HEK293 (cell line): ENCODE measurements at regions not wholly inside any gene's neighbourhood (a gene's known extent, or its start where the extent isn't known, plus 50 kb on each side); places are given as distances from the start of the nearest gene placed in this dataset.

Experiments
- CTCF ChIA-PET: fragments of 350-600 bp; formaldehyde crosslinking; extraction: SDS; loops from one replicate; lab custom pipeline; 2021; ENCODE audit warnings: antibody characterized with exemption; lab: Yijun Ruan, JAX
- POLR2A ChIA-PET: fragments of 300-600 bp; formaldehyde crosslinking; extraction: SDS; loops from one replicate; lab custom pipeline; 2020; ENCODE audit warnings: antibody characterized with exemption, inconsistent platforms; lab: Yijun Ruan, JAX
- H3K27ac ChIP-seq: fragments of 200-500 bp; sonication (Bioruptor generic); 2 replicates; pipeline ENCODE4 v1.5.1; 2014; ENCODE audit warnings: low read depth, low read length, control low read depth, inconsistent platforms; ENCODE audit errors: extremely low read depth
- H3K36me3 ChIP-seq, 2 experiments: fragments of 200-500 bp in 1 of 2; sonication (Bioruptor generic) in 1 of 2; 1 replicate in 1 of 2; 2 replicates in 1 of 2; pipeline ENCODE4 v1.5.1; 2014 to 2017; ENCODE audit warnings: inconsistent platforms in 2 of 2, low read length in 2 of 2; ENCODE audit not compliant: control insufficient read depth in 2 of 2, insufficient read depth in 1 of 2
- H3K4me1 ChIP-seq: fragments of 200-500 bp; sonication (Bioruptor generic); 2 replicates; pipeline ENCODE4 v1.5.1; 2014; ENCODE audit warnings: mild to moderate bottlenecking, low read length, inconsistent platforms; ENCODE audit not compliant: control insufficient read depth, insufficient read depth
- H3K4me3 ChIP-seq: 2 replicates; pipeline ENCODE4 v1.5.1; 2011; ENCODE audit warnings: low read depth, mild to moderate bottlenecking, control low read depth, low read length, moderate library complexity
- H3K9me3 ChIP-seq: fragments of 200-500 bp; sonication (Bioruptor generic); 2 replicates; pipeline ENCODE4 v1.5.1; 2014; ENCODE audit warnings: low read depth, low read length, inconsistent platforms; ENCODE audit not compliant: control insufficient read depth, insufficient read depth
- HIC1 ChIP-seq: fragments of 450-650 bp; formaldehyde crosslinking; IDR thresholded peaks from 2 replicates; pipeline ENCODE4 v1.5.1; 2016; ENCODE audit warnings: missing biosample characterization, missing genetic modification characterization
- INSM2 ChIP-seq: fragments of 450-650 bp; formaldehyde crosslinking; IDR thresholded peaks from 2 replicates; pipeline ENCODE4 v1.5.1; 2016; ENCODE audit warnings: missing biosample characterization, missing genetic modification characterization
- KLF9 ChIP-seq: fragments of 450-650 bp; formaldehyde crosslinking; IDR thresholded peaks from 2 replicates; pipeline ENCODE4 v1.5.1; 2016; ENCODE audit warnings: missing biosample characterization, missing genetic modification characterization, low read depth
- MYNN ChIP-seq: fragments of 450-650 bp; formaldehyde crosslinking; IDR thresholded peaks from 2 replicates; pipeline ENCODE4 v1.5.1; 2016; ENCODE audit warnings: missing biosample characterization, missing genetic modification characterization, borderline replicate concordance
- PBX3 ChIP-seq: sonication (generic); formaldehyde crosslinking; IDR thresholded peaks from 2 replicates; pipeline ENCODE4 v1.8.1; 2022; ENCODE audit warnings: mild to moderate bottlenecking, moderate library complexity, missing genetic modification reagents
- SCRT2 ChIP-seq: fragments of 450-650 bp; formaldehyde crosslinking; IDR thresholded peaks from 2 replicates; pipeline ENCODE4 v1.5.1; 2016; ENCODE audit warnings: missing biosample characterization, missing genetic modification characterization
- ZEB2 ChIP-seq: fragments of 450-650 bp; formaldehyde crosslinking; IDR thresholded peaks from 2 replicates; pipeline ENCODE4 v1.5.1; 2016; ENCODE audit warnings: missing biosample characterization, missing genetic modification characterization
- ZFP3 ChIP-seq: fragments of 450-650 bp; formaldehyde crosslinking; IDR thresholded peaks from 2 replicates; pipeline ENCODE4 v1.5.1; 2016; ENCODE audit warnings: low read depth, missing biosample characterization, missing genetic modification characterization
- ZFP41 ChIP-seq: fragments of 450-650 bp; formaldehyde crosslinking; IDR thresholded peaks from 2 replicates; pipeline ENCODE4 v1.5.1; 2016; ENCODE audit warnings: missing biosample characterization, missing genetic modification characterization, borderline replicate concordance
- ZNF221 ChIP-seq: fragments of 450-650 bp; formaldehyde crosslinking; IDR thresholded peaks from 2 replicates; pipeline ENCODE4 v1.5.1; 2017; ENCODE audit warnings: missing biosample characterization, missing genetic modification characterization, borderline replicate concordance
- ZNF239 ChIP-seq: fragments of 450-650 bp; formaldehyde crosslinking; IDR thresholded peaks from 2 replicates; pipeline ENCODE4 v1.5.1; 2016; ENCODE audit warnings: missing biosample characterization, missing genetic modification characterization
- ZNF266 ChIP-seq: fragments of 450-650 bp; formaldehyde crosslinking; IDR thresholded peaks from 2 replicates; pipeline ENCODE4 v1.5.1; 2016; ENCODE audit warnings: missing biosample characterization, missing genetic modification characterization, low read depth
- ZNF404 ChIP-seq: fragments of 450-650 bp; formaldehyde crosslinking; IDR thresholded peaks from 2 replicates; pipeline ENCODE4 v1.5.1; 2017; ENCODE audit warnings: missing biosample characterization, missing genetic modification characterization
- ZNF426 ChIP-seq: fragments of 450-650 bp; formaldehyde crosslinking; IDR thresholded peaks from 2 replicates; pipeline ENCODE4 v1.5.1; 2017; ENCODE audit warnings: missing biosample characterization, missing genetic modification characterization, mild to moderate bottlenecking, inconsistent platforms, moderate library complexity
- ZNF501 ChIP-seq: fragments of 450-650 bp; formaldehyde crosslinking; IDR thresholded peaks from 2 replicates; pipeline ENCODE4 v1.5.1; 2016; ENCODE audit warnings: missing biosample characterization, missing genetic modification characterization
- ZNF510 ChIP-seq: fragments of 450-650 bp; formaldehyde crosslinking; IDR thresholded peaks from 2 replicates; pipeline ENCODE4 v1.5.1; 2018; ENCODE audit warnings: mild to moderate bottlenecking, missing genetic modification characterization, missing biosample characterization; ENCODE audit not compliant: insufficient replicate concordance
- ZNF623 ChIP-seq: fragments of 450-650 bp; formaldehyde crosslinking; IDR thresholded peaks from 2 replicates; pipeline ENCODE4 v1.5.1; 2016; ENCODE audit warnings: missing biosample characterization, missing genetic modification characterization
- ZNF701 ChIP-seq: fragments of 450-650 bp; formaldehyde crosslinking; IDR thresholded peaks from 2 replicates; pipeline ENCODE4 v1.5.1; 2016; ENCODE audit warnings: missing biosample characterization, missing genetic modification characterization
- ZNF776 ChIP-seq: fragments of 450-650 bp; formaldehyde crosslinking; IDR thresholded peaks from 2 replicates; pipeline ENCODE4 v1.5.0; 2017; ENCODE audit warnings: missing biosample characterization, missing genetic modification characterization, borderline replicate concordance

- TF ChIP-seq PBX3 (CRISPR knock-in tag) (no peak), ZEB2 (tag by site-specific recombination) (no peak)
These were observed 175.2 kb downstream of the PSAT1 start (continued) for GRCh38 chr9:78472111-78472510.

GRCh38 chr9:78479441-78479840 lies 182.5 kb downstream of the PSAT1 start:
- Histone ChIP-seq H3K27ac (no peak overlapping the region), H3K9me3 (no peaks in the 10 kb centered on the region; the same call in 1 of the 2 replicates), H3K4me3 (no peak overlapping the region), H3K4me1 (no peaks in the 10 kb centered on the region), H3K36me3 (no peaks in the 10 kb centered on the region)
- ChIA-PET CTCF (no interaction called here), POLR2A (no interaction called here)
- no peak for TF ChIP-seq MYNN

- Histone ChIP-seq H3K36me3 (no peaks in the 10 kb centered on the region), H3K9me3 (no peaks in the 10 kb centered on the region; the same call in 1 of the 2 replicates), H3K4me1 (no peaks in the 10 kb centered on the region), H3K4me3 (no peak overlapping the region), H3K27ac (no peak overlapping the region)
- ChIA-PET CTCF (interaction anchor here (1.7 kb wide), 1 partner anchor 10 kb away, joined by 3 read pairs; no protein-coding TSS in a partner anchor), POLR2A (no interaction called here)
- TF ChIP-seq KLF9 (tag by site-specific recombination) (no peak), ZNF404 (tag by site-specific recombination) (no peak)
These were observed 189.7 kb downstream of the PSAT1 start for GRCh38 chr9:78486661-78487060.

GRCh38 chr9:78490231-78490630 lies 193.3 kb downstream of the PSAT1 start:
- ChIA-PET POLR2A (no interaction called here), CTCF (interaction anchor here (0.7 kb wide), 1 partner anchor 120 kb away, joined by 5 read pairs; no protein-coding TSS in a partner anchor)
- no peak overlapping the region for H3K4me3 ChIP-seq
- no peaks in the 10 kb centered on the region for H3K4me1 ChIP-seq
- H3K36me3 ChIP-seq: no peaks in the 10 kb centered on the region
- TF ChIP-seq INSM2 (tag by site-specific recombination) (no peak), ZNF239 (tag by site-specific recombination) (no peak), MYNN (no peak), ZNF221 (no peak), SCRT2 (no peak), ZNF623 (tag by site-specific recombination) (no peak), ZFP41 (tag by site-specific recombination) (no peak), ZNF701 (tag by site-specific recombination) (no peak), HIC1 (tag by site-specific recombination) (no peak), ZNF776 (tag by site-specific recombination) (no peak), ZNF501 (tag by site-specific recombination) (no peak), ZNF266 (tag by site-specific recombination) (no peak), ZFP3 (no peak), KLF9 (tag by site-specific recombination) (no peak), ZNF510 (tag by site-specific recombination) (no peak), ZNF426 (no peak)
- no peaks in the 10 kb centered on the region for H3K9me3 ChIP-seq
- no peak overlapping the region for H3K27ac ChIP-seq
